Activated CD8-positive, alpha-beta T cell treated with anti-CD3 and anti-CD28 coated beads, Interleukin-2, amount 10 ng/mL, durations not matched to agents 7 days and 5 days (primary cell): ENCODE measurements at regions not wholly inside any gene's neighbourhood (a gene's known extent, or its start where the extent isn't known, plus 50 kb on each side); places are given as distances from the start of the nearest gene placed in this dataset.
"Not testable (repeated sequence)": the region's sequence is repeated elsewhere in the genome, so short reads cannot be mapped to it uniquely, and the experiment has no call there.

Experiments used
- ATAC-seq: fragments of 150-1000 bp; cut with Tn5 transposase; one replicate; pipeline ENCODE4 v1.10.0; 2021; ENCODE audit warnings: moderate library complexity
- CTCF ChIA-PET: fragments of 350-600 bp; sonication (Branson Sonifier 250); formaldehyde crosslinking; loops from one replicate; lab custom pipeline; 2021; ENCODE audit warnings: antibody characterized with exemption; lab: Charles Lee
- POLR2A ChIA-PET: fragments of 350-600 bp; sonication (Branson Sonifier 250); formaldehyde crosslinking; loops from one replicate; lab custom pipeline; 2021; ENCODE audit warnings: antibody characterized with exemption; lab: Charles Lee
- DNase-seq: peaks from one replicate; pipeline ENCODE4 v3.0.0-alpha.2; 2020
- H3K27ac Mint-ChIP-seq: one replicate; pipeline ENCODE4 v1.8.0; 2021; ENCODE audit warnings: mild to moderate bottlenecking, mixed read lengths
- H3K27me3 Mint-ChIP-seq: one replicate; pipeline ENCODE4 v1.8.0; 2021; ENCODE audit warnings: low read depth, mixed read lengths
- H3K36me3 Mint-ChIP-seq: one replicate; pipeline ENCODE4 v1.8.0; 2021; ENCODE audit warnings: low read depth, mixed read lengths
- H3K4me1 Mint-ChIP-seq: one replicate; pipeline ENCODE4 v1.8.0; 2021; ENCODE audit warnings: low read depth, mixed read lengths
- H3K4me3 Mint-ChIP-seq: one replicate; pipeline ENCODE4 v1.8.0; 2021; ENCODE audit warnings: mild to moderate bottlenecking, mixed read lengths
- H3K9me3 Mint-ChIP-seq: one replicate; pipeline ENCODE4 v1.8.0; 2022; ENCODE audit warnings: mixed read lengths; ENCODE audit not compliant: insufficient read depth

DNA sequence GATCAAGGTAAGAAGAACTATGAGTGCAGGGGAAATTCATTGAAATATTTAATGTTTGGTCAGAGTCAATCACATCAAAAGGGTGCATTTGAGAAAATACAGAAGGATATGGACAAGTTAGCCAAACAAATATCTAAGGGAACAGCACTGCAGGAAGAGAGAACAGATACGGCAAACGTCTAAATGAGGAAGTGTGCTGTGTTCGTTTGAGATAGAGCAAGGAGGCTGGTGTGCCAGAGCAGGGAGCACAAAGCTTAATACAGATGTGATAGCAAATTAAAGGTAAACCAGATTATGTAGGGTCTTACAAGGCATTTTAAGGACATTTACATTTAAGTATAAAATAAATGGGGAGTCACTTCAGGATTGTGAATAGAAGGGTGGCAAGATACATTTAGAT is 241.3 kb upstream of the ZNF804A start:
- ATAC-seq (no peak), DNase-seq (no peak)
- Mint-ChIP-seq H3K4me3 (no peak overlapping the region), H3K9me3 (peaks cover 3% of the 10 kb centered on the region), H3K36me3 (no peaks in the 10 kb centered on the region), H3K4me1 (no peaks in the 10 kb centered on the region), H3K27me3 (no peaks in the 10 kb centered on the region), H3K27ac (no peak overlapping the region)
- POLR2A ChIA-PET: no interaction called here
- CTCF ChIA-PET: no interaction called here

DNA sequence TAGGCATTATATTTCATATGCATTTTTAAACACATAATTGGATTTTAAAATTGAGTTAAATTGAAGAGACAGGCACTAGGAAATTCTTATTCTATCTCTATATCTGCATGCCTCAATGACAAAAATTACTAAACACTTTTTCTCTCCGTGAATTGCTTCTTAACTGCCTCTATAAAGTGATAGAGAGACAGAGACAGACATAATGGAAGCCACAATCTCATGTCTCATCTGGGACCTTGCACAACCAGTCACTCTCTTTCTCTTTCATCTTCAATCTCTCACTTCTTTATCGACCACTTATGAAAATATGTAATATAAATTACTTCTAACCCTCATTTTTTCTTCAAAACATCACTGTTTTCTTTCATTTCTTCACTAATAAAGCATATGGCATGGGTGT is 238.9 kb upstream of the ZNF804A start:
- H3K9me3 Mint-ChIP-seq: peaks cover 3% of the 10 kb centered on the region
- no peaks in the 10 kb centered on the region for H3K36me3 Mint-ChIP-seq

GRCh38 chr2:184363213-184363612 is 235.1 kb upstream of the ZNF804A start:
- H3K4me3 Mint-ChIP-seq: no peak overlapping the region
- no peaks in the 10 kb centered on the region for H3K36me3 Mint-ChIP-seq
- no peak for DNase-seq
- no peaks in the 10 kb centered on the region for H3K9me3 Mint-ChIP-seq
- ATAC-seq: no peak
- CTCF ChIA-PET: no interaction called here
- H3K4me1 Mint-ChIP-seq: no peaks in the 10 kb centered on the region
- no peak overlapping the region for H3K27ac Mint-ChIP-seq
- H3K27me3 Mint-ChIP-seq: no peaks in the 10 kb centered on the region
- POLR2A ChIA-PET: no interaction called here

More for the DNA sequence above, 238.9 kb upstream of the ZNF804A start:
- ChIA-PET POLR2A (no interaction called here), CTCF (no interaction called here)
- DNase-seq (no peak), ATAC-seq (no peak)
- H3K27ac Mint-ChIP-seq: no peak overlapping the region
- no peaks in the 10 kb centered on the region for H3K4me1 Mint-ChIP-seq
- H3K4me3 Mint-ChIP-seq: no peak overlapping the region
- no peaks in the 10 kb centered on the region for H3K27me3 Mint-ChIP-seq

- ChIA-PET CTCF (no interaction called here), POLR2A (no interaction called here)
- Mint-ChIP-seq H3K4me3 (no peak overlapping the region), H3K9me3 (no peaks in the 10 kb centered on the region), H3K4me1 (no peaks in the 10 kb centered on the region), H3K27ac (no peak overlapping the region), H3K27me3 (no peaks in the 10 kb centered on the region), H3K36me3 (no peaks in the 10 kb centered on the region)
- no peak for ATAC-seq
- DNase-seq: no peak
Measured at GRCh38 chr2:184367211-184367610, 231.1 kb upstream of the ZNF804A start.

DNA sequence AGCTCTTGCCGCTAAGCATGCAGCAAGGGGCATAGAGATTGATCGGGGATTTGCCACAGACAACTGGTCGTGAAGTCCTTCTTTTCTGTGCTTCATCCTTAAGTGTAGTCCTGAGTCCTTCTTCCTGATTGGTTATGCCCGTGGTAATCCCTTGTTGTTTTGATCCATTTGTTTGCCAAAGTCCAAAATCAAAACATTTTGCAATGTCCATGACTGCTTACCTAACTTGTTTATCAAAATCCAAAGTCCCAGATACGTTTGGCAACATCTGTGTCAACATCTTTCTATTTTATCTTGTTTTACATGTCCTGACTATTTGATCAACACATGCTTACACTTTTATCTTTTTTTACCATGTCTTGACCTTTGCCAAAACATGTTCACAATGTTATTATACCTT is 229.0 kb upstream of the ZNF804A start:
- Mint-ChIP-seq H3K4me1 (no peaks in the 10 kb centered on the region), H3K9me3 (no peaks in the 10 kb centered on the region), H3K27me3 (no peaks in the 10 kb centered on the region), H3K36me3 (no peaks in the 10 kb centered on the region), H3K27ac (no peak overlapping the region), H3K4me3 (no peak overlapping the region)
- DNase-seq (no peak), ATAC-seq (no peak)
- CTCF ChIA-PET: no interaction called here
- POLR2A ChIA-PET: no interaction called here

GRCh38 chr2:184370954-184371353 is 227.4 kb upstream of the ZNF804A start:
- no peak overlapping the region for H3K4me3 Mint-ChIP-seq
- no peaks in the 10 kb centered on the region for H3K27me3 Mint-ChIP-seq
- CTCF ChIA-PET: no interaction called here
- no peaks in the 10 kb centered on the region for H3K4me1 Mint-ChIP-seq
- no peak for DNase-seq
- no peak for ATAC-seq
- H3K27ac Mint-ChIP-seq: no peak overlapping the region
- H3K36me3 Mint-ChIP-seq: no peaks in the 10 kb centered on the region
- POLR2A ChIA-PET: no interaction called here
- no peaks in the 10 kb centered on the region for H3K9me3 Mint-ChIP-seq

- ChIA-PET POLR2A (no interaction called here), CTCF (no interaction called here)
- H3K9me3 Mint-ChIP-seq: no peaks in the 10 kb centered on the region
- H3K4me1 Mint-ChIP-seq: no peaks in the 10 kb centered on the region
- H3K4me3 Mint-ChIP-seq: no peak overlapping the region
- DNase-seq (no peak), ATAC-seq (no peak)
- H3K27me3 Mint-ChIP-seq: no peaks in the 10 kb centered on the region
- no peak overlapping the region for H3K27ac Mint-ChIP-seq
- no peaks in the 10 kb centered on the region for H3K36me3 Mint-ChIP-seq
Measured at GRCh38 chr2:184371641-184372040, 226.7 kb upstream of the ZNF804A start.

- CTCF ChIA-PET: no interaction called here
- no peaks in the 10 kb centered on the region for H3K36me3 Mint-ChIP-seq
- DNase-seq (no peak), ATAC-seq (no peak)
- POLR2A ChIA-PET: no interaction called here
- H3K4me1 Mint-ChIP-seq: no peaks in the 10 kb centered on the region
- no peaks in the 10 kb centered on the region for H3K27me3 Mint-ChIP-seq
- H3K27ac Mint-ChIP-seq: no peak overlapping the region
- H3K9me3 Mint-ChIP-seq: no peaks in the 10 kb centered on the region
- H3K4me3 Mint-ChIP-seq: no peak overlapping the region
Measured at GRCh38 chr2:184372484-184372883, 225.8 kb upstream of the ZNF804A start.

- no peaks in the 10 kb centered on the region for H3K36me3 Mint-ChIP-seq
- ATAC-seq (no peak), DNase-seq (no peak)
- no peaks in the 10 kb centered on the region for H3K9me3 Mint-ChIP-seq
- H3K27me3 Mint-ChIP-seq: no peaks in the 10 kb centered on the region
- no peak overlapping the region for H3K4me3 Mint-ChIP-seq
- no peaks in the 10 kb centered on the region for H3K4me1 Mint-ChIP-seq
- POLR2A ChIA-PET: no interaction called here
- CTCF ChIA-PET: no interaction called here
- no peak overlapping the region for H3K27ac Mint-ChIP-seq
Measured at GRCh38 chr2:184394642-184395041, 203.7 kb upstream of the ZNF804A start.

GRCh38 chr2:184402381-184402780 is 195.9 kb upstream of the ZNF804A start:
- Mint-ChIP-seq H3K4me3 (no peak overlapping the region), H3K36me3 (no peaks in the 10 kb centered on the region), H3K4me1 (no peaks in the 10 kb centered on the region), H3K27ac (no peak overlapping the region), H3K27me3 (no peaks in the 10 kb centered on the region), H3K9me3 (peaks cover 2% of the 10 kb centered on the region)
- DNase-seq (no peak), ATAC-seq (no peak)
- CTCF ChIA-PET: no interaction called here
- POLR2A ChIA-PET: no interaction called here

DNA sequence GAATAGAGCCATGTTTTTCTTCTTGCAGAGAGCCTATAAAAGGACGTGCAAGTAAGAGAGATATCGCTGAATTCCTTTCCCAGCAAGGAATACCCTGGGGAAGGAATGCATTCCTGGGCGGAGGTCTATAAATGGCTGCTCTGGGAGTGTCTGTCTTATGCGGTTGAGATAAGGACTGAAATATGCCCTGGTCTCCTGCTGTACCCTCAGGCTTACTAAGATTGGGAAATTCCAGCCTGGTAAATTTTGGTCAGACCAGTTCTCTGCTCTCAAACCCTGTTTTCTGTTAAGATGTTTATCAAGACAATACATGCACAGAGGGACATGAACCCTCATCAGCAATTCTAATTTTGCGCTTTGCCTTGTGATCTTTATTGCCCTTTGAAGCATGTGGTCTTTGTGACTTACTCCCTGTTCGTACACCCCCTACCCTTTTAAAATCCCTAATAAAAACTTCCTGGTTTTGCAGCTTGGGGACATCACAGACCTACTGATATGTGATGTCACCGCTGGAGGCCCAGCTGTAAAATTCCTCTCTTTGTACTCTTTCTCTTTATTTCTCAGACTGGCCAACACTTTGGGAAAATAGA is 191.2 kb upstream of the ZNF804A start:
- not testable (repeated sequence) for ATAC-seq

GRCh38 chr2:184410160-184410559 is 188.2 kb upstream of the ZNF804A start:
- Mint-ChIP-seq H3K4me3 (no peak overlapping the region), H3K27me3 (no peaks in the 10 kb centered on the region), H3K9me3 (peaks cover 18% of the 10 kb centered on the region), H3K4me1 (no peaks in the 10 kb centered on the region), H3K36me3 (no peaks in the 10 kb centered on the region), H3K27ac (no peak overlapping the region)
- no peak for ATAC-seq
- ChIA-PET POLR2A (no interaction called here), CTCF (no interaction called here)
- no peak for DNase-seq

More for the DNA sequence above, 191.2 kb upstream of the ZNF804A start:
- H3K27me3 Mint-ChIP-seq, H3K36me3 Mint-ChIP-seq, POLR2A ChIA-PET, H3K4me3 Mint-ChIP-seq, H3K27ac Mint-ChIP-seq, H3K4me1 Mint-ChIP-seq, DNase-seq, CTCF ChIA-PET: not testable (repeated sequence)
- peaks cover 11% of the 10 kb centered on the region for H3K9me3 Mint-ChIP-seq

GRCh38 chr2:184413221-184413620 is 185.1 kb upstream of the ZNF804A start:
- Mint-ChIP-seq H3K4me3 (no peak overlapping the region), H3K27me3 (no peaks in the 10 kb centered on the region), H3K4me1 (no peaks in the 10 kb centered on the region), H3K36me3 (no peaks in the 10 kb centered on the region), H3K27ac (no peak overlapping the region), H3K9me3 (peaks cover 12% of the 10 kb centered on the region)
- ChIA-PET POLR2A (no interaction called here), CTCF (no interaction called here)
- no peak for DNase-seq
- ATAC-seq: no peak
